Breast epithelium (tissue), 3 donors: ENCODE measurements at regions not wholly inside any gene's neighbourhood (a gene's known extent, or its start where the extent isn't known, plus 50 kb on each side); places are given as distances from the start of the nearest gene placed in this dataset.

Experiments
- POLR2A ChIP-seq: fragments of 450-650 bp; IDR thresholded peaks from one replicate; pipeline ENCODE4 v1.6.1; 2016; ENCODE audit warnings: antibody characterized with exemption, mild to moderate bottlenecking, moderate library complexity
- POLR2AphosphoS5 ChIP-seq, 3 donors: sonication (generic); formaldehyde crosslinking; IDR thresholded peaks; one replicate each; pipeline ENCODE4 v1.6.1; 2017; ENCODE audit warnings: antibody characterized with exemption in 3 of 3

- TF ChIP-seq POLR2A (no peak), POLR2AphosphoS5 (IDR thresholded peaks at IDR 0.05) (no peak)
These were observed 800.9 kb upstream of the TENM4 start for GRCh38 chr11:80241766-80242165.
